ENCODE measurements at regions not wholly inside any gene's neighbourhood (a gene's known extent, or its start where the extent isn't known, plus 50 kb on each side); places are given as distances from the start of the nearest gene placed in this dataset.
A peak's percentile ranks its signal among the peaks of the same experiment; 100 is the strongest.

GRCh38 chr1:5554111-5554510 is 438.1 kb downstream of the NPHP4 start:
- no peak for ATAC-seq
- no peak for TF ChIP-seq CTCF (IDR thresholded peaks at IDR 0.05)
- no peak for TF ChIP-seq POLR2A (IDR thresholded peaks at IDR 0.05)
- Histone ChIP-seq H3K4me3 (no peak overlapping the region), H3K4me1 (no peaks in the 10 kb centered on the region), H3K9me3 (peaks cover 0 to 4% (median 0%) of the 10 kb centered on the region in 3 donors), H3K27ac (no peak overlapping the region), H3K27me3 (no peaks in the 10 kb centered on the region), H3K36me3 (replicated peaks in 1 of 2; ENCODE audit: insufficient read depth in 1 of 2, low read depth in 2 of 2) (no peaks in the 10 kb centered on the region)
- intact Hi-C loops (cut with DNase I): no loop called here
- DNase-seq: no peak
- 47 to 53% methylated on average over 5 to 6 of the region's 6 CpGs for WGBS, 2 donors

GRCh38 chr1:5552787-5553484 is 439.3 kb downstream of the NPHP4 start:
- TF ChIP-seq POLR2A (IDR thresholded peaks at IDR 0.05) (no peak), CTCF (IDR thresholded peaks at IDR 0.05) (no peak)
- ATAC-seq: no peak
- intact Hi-C loops (cut with DNase I): no loop called here
- no peak for DNase-seq
- WGBS, 2 donors: 40 to 56% methylated on average over 3 of the region's 3 CpGs
- Histone ChIP-seq H3K9me3 (peaks cover 0 to 4% (median 0%) of the 10 kb centered on the region in 3 donors), H3K27ac (no peak overlapping the region), H3K27me3 (no peaks in the 10 kb centered on the region), H3K4me1 (no peaks in the 10 kb centered on the region), H3K4me3 (no peak overlapping the region), H3K36me3 (replicated peaks in 1 of 2; ENCODE audit: insufficient read depth in 1 of 2, low read depth in 2 of 2) (no peaks in the 10 kb centered on the region)

- WGBS, 2 donors: 44 to 75% methylated on average over 7 to 8 of the region's 8 CpGs
- Histone ChIP-seq H3K9me3 (peaks cover 0 to 4% (median 0%) of the 10 kb centered on the region in 3 donors), H3K27me3 (no peaks in the 10 kb centered on the region), H3K36me3 (replicated peaks in 1 of 2; ENCODE audit: insufficient read depth in 1 of 2, low read depth in 2 of 2) (no peaks in the 10 kb centered on the region), H3K4me3 (no peak overlapping the region), H3K4me1 (no peaks in the 10 kb centered on the region), H3K27ac (no peak overlapping the region)
- intact Hi-C loops (cut with DNase I): no loop called here
- DNase-seq (peak in 3 of 4 donors; percentile 9 to 49 (median 30)), ATAC-seq (peak; percentile 35)
- no peak for TF ChIP-seq CTCF (IDR thresholded peaks at IDR 0.05)
- no peak for TF ChIP-seq POLR2A (IDR thresholded peaks at IDR 0.05)
Measured at GRCh38 chr1:5551274-5551975, 440.8 kb downstream of the NPHP4 start.

- Histone ChIP-seq H3K4me3 (no peak overlapping the region), H3K36me3 (replicated peaks in 1 of 2; ENCODE audit: insufficient read depth in 1 of 2, low read depth in 2 of 2) (no peaks in the 10 kb centered on the region), H3K9me3 (peaks cover 0 to 4% (median 0%) of the 10 kb centered on the region in 3 donors), H3K27ac (no peak overlapping the region), H3K4me1 (no peaks in the 10 kb centered on the region), H3K27me3 (no peaks in the 10 kb centered on the region)
- TF ChIP-seq CTCF (IDR thresholded peaks at IDR 0.05) (no peak), POLR2A (IDR thresholded peaks at IDR 0.05) (no peak)
- intact Hi-C loops (cut with DNase I): no loop called here
- no peak for DNase-seq
- ATAC-seq: no peak
Measured at GRCh38 chr1:5548266-5548665, 444.0 kb downstream of the NPHP4 start.

Data from body of pancreas (tissue), 4 donors.